HG02763 (cell line): ENCODE measurements at regions not wholly inside any gene's neighbourhood (a gene's known extent, or its start where the extent isn't known, plus 50 kb on each side); places are given as distances from the start of the nearest gene placed in this dataset.

Source experiments
- ATAC-seq: cut with Tn5 transposase; IDR thresholded peaks from one replicate; pipeline ENCODE4 v1.9.1; 2021; ENCODE audit warnings: mild to moderate bottlenecking, moderate library complexity; ENCODE audit not compliant: unreplicated experiment

- no peak for ATAC-seq
Observed at GRCh38 chr21:28263974-28264373, 728.7 kb downstream of the LTN1 start.

- ATAC-seq, result no peak
Observed at GRCh38 chr21:28261298-28261697, 731.4 kb downstream of the LTN1 start.

GRCh38 chr21:28257276-28257675 is 735.4 kb downstream of the LTN1 start:
- no peak for ATAC-seq

- no peak for ATAC-seq
Observed at GRCh38 chr21:28256837-28257236, 735.8 kb downstream of the LTN1 start.

- no peak for ATAC-seq
Observed at GRCh38 chr21:28256420-28256831, 736.3 kb downstream of the LTN1 start.

DNA sequence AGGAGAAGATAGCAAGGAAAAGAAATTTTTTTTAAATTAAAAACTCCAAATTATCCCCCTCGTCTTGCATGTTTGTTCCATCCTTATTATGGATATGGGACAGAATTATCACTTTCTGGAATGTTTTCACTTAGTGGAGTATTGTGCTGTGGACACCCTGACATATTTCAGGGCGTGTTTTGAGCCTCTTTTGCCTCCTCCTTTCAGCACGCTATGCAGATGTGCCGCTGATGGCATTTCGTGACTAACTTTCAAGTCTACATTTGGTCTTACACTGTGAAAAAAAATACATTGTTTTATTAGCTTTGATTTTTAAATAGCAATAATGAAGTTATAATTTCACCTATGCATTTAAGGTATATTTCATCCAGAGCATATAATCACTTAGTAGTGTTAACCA is 738.7 kb downstream of the LTN1 start:
- ATAC-seq, result no peak

GRCh38 chr21:28253338-28253737 is 739.3 kb downstream of the LTN1 start:
- no peak for ATAC-seq

- no peak for ATAC-seq
Observed at GRCh38 chr21:28252928-28253327, 739.7 kb downstream of the LTN1 start.

DNA sequence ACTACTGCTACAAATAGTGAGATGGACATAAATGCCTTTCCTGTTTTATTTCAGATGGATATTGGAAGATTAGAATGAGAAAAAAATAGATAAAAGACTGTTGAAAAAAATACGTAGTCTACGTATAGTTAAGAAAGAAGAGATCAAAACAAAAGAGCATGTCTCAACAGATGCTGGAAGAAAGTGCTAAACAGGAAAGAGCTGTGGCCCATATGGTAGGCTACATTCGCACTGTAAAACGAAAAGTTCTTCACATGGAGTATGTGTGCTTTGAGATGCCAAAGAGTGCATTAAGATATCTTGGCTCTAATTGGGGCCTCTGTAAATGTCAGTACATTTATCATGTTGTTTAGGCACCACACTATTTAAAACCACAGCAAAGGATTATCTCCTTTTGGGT is 741.7 kb downstream of the LTN1 start:
- ATAC-seq, result no peak

GRCh38 chr21:28247454-28248020 is 745.1 kb downstream of the LTN1 start:
- no peak for ATAC-seq

GRCh38 chr21:28240586-28240985 is 752.1 kb downstream of the LTN1 start:
- ATAC-seq, result no peak

GRCh38 chr21:28239340-28239739 is 753.3 kb downstream of the LTN1 start:
- no peak for ATAC-seq

DNA sequence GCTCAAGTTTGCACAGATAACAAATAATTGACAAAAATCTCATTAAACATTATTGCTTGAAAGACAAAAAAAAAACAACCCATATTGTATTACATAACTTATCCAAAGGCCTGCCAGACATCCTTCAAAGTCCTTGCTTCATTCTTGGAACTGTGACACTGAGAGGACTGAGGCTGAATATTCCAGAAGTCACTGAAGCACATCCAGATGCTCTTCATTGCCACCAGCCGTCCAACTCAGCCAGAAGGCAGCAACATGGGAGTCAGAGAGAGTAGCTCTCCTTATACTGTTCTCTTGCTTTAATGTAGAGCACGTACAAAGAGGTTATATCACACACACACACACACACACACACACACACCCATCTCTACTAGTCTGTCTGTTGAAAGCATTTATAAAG is 755.0 kb downstream of the LTN1 start:
- no peak for ATAC-seq

GRCh38 chr21:28235169-28235895 is 757.3 kb downstream of the LTN1 start:
- no peak for ATAC-seq

DNA sequence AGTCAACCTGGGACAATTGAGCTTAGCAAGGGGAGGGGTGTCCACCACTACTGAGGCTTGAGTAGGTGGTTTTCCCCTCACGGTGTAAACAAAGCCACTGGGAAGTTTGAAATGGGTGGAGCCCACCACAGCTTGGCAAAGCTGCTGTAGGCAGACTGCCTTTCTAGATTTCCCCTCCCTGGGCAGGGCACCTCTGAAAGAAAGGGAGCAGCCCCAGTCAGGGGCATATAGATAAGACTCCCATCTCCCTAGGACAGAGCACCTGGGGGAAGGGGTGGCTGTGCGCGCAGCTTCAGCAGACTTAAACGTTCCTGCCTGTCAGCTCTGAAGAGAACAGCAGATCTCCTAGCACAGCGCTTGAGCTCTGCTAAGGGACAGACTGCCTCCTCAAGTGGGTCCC is 758.4 kb downstream of the LTN1 start:
- no peak for ATAC-seq

DNA sequence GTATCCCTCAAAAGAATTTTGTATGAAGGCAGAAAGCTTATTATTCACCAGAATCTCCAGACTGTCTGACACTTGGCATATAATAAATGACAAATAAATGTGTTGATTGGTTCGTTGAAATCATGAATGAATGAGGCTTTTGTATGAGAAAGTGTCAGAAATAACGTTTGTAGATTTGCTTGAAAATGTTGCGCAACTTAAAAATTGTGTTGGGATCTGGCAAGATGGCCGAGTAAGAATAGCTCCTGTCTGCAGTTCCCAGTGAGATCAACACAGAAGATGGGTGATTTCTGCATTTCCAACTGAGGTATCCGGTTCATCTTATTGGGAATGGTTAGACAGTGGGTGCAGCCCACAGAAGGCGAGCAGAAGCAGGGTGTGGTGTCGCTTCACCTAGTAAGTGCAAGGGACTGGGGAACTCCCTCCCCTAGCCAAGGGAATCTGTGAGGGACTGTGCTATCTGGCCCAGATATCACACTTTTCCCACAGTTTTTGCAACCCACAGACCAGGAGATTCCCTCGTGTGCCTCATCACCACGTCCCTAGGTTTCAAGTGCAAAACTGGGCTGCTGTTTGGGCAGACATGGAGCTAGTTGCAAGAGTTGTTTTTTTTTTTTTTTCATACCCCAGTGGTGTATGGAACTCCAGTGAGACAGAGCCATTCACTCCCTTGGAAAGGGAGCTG is 759.0 kb downstream of the LTN1 start:
- ATAC-seq, result no peak

- no peak for ATAC-seq
Observed at GRCh38 chr21:28230559-28230958, 762.1 kb downstream of the LTN1 start.

DNA sequence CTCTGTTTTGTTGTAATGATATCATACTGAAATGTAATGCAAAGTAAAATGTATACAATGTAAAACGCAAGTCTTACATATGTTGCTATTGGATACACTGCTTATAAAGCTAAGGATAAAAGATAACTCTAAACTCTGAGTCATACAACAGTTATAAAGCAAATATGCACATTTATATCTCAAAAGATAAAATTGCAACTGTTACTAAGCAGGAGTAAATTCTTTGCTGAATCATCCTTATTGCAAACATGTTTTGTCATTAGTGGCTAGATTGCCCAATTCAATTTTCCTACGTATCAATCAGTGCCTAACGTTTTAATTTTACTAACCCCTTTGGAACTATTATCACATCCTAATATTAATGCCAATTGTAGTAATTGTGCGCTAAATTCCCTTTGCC is 762.9 kb downstream of the LTN1 start:
- ATAC-seq, result no peak

DNA sequence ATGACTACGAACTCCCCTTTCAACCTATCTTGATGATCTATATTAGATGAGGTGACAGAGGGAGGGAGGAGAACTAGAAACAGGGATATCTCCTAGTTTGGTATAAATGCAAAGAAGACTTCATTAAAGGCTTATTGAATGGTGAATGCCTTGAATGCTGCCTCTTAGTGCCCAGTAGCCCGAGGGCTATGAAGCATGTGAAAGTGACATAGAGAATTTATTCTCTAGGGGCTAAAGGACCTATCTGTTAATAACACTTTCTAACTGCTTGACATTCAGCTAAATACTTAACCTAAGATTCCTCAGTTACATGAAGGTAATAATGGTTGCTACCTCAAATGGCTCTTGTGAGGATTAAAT is 764.1 kb downstream of the LTN1 start:
- ATAC-seq, result no peak

- ATAC-seq, result no peak
Observed at GRCh38 chr21:28227881-28228635, 764.6 kb downstream of the LTN1 start.

DNA sequence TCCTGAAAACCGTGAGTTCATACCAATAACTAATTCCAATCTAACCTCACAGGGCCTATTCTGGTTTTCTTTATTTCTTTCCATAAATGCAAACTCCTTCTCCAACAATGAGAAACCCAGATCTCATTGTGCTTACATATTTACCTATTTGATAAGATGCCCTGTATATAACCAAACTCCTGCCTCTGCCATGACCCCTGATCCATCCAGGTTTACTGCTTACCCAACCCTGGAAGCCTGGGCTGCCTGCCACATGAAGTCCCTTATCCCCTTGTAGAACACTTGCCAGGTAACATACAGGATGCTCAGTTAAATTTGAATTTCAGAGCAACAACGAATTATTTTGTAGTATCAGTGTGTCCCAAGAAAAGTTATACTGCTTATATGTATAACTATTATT is 766.1 kb downstream of the LTN1 start:
- ATAC-seq, result no peak
